Gastroesophageal sphincter (tissue), 4 donors: ENCODE measurements at regions not wholly inside any gene's neighbourhood (a gene's known extent, or its start where the extent isn't known, plus 50 kb on each side); places are given as distances from the start of the nearest gene placed in this dataset.

Source experiments
- ATAC-seq: fragments of 150-250 bp; one replicate; pipeline ENCODE4 v1.9.1; 2016; ENCODE audit warnings: mild to moderate bottlenecking, moderate library complexity
- H3K27ac ChIP-seq, 4 donors: fragments of 200-600 bp; sonication (generic) in 3 of 4; 1 replicate in 3 of 4; 2 replicates in 1 of 4; pipeline ENCODE4 v1.5.1; 2016 to 2019
- H3K27me3 ChIP-seq: fragments of 200-600 bp; sonication (generic); one replicate; pipeline ENCODE4 v1.5.1; 2019
- H3K36me3 ChIP-seq, 2 donors: fragments of 200-600 bp; sonication (generic); one replicate each; pipeline ENCODE4 v1.5.1; 2019; ENCODE audit warnings: control low read depth in 1 of 2
- H3K4me1 ChIP-seq, 3 donors: fragments of 200-600 bp; sonication (generic); 1 replicate in 2 of 3; 2 replicates in 1 of 3; pipeline ENCODE4 v1.5.1; 2016 to 2019; ENCODE audit warnings: control low read depth in 2 of 3
- H3K4me3 ChIP-seq, 2 donors: fragments of 200-600 bp; sonication (generic); one replicate each; pipeline ENCODE4 v1.5.1; 2019; ENCODE audit warnings: mild to moderate bottlenecking in 1 of 2, moderate library complexity in 1 of 2
- H3K9me3 ChIP-seq, 3 donors: fragments of 200-600 bp; sonication (generic); one replicate each; pipeline ENCODE4 v1.5.1; 2017 to 2019; ENCODE audit warnings: control low read depth in 2 of 3
- CTCF ChIP-seq, 4 experiments: fragments of 200-600 bp in 2 of 4; fragments of 450-650 bp in 2 of 4; sonication (generic) in 1 of 4; IDR thresholded peaks; one replicate each; pipeline ENCODE4 v1.5.1; 2017 to 2019; ENCODE audit warnings: antibody characterized with exemption in 4 of 4, mild to moderate bottlenecking in 2 of 4, moderate library complexity in 2 of 4
- EP300 ChIP-seq: sonication (generic); formaldehyde crosslinking; IDR thresholded peaks from one replicate; pipeline ENCODE4 v1.6.1; 2017; ENCODE audit warnings: antibody characterized with exemption, mild to moderate bottlenecking
- POLR2A ChIP-seq, 2 donors: fragments of 450-650 bp; IDR thresholded peaks; one replicate each; pipeline ENCODE4 v1.6.1; 2017; ENCODE audit warnings: antibody characterized with exemption in 2 of 2, mild to moderate bottlenecking in 2 of 2, moderate library complexity in 1 of 2
- POLR2AphosphoS5 ChIP-seq: sonication (generic); formaldehyde crosslinking; IDR thresholded peaks from one replicate; pipeline ENCODE4 v1.6.1; 2017; ENCODE audit warnings: antibody characterized with exemption
- WGBS, 2 donors: methylation state at CpG; one replicate each; pipeline ENCODE4 v1.1.5; 2018; ENCODE audit warnings: low coverage in 1 of 2; 5-methylcytosine and 5-hydroxymethylcytosine counted together

DNA sequence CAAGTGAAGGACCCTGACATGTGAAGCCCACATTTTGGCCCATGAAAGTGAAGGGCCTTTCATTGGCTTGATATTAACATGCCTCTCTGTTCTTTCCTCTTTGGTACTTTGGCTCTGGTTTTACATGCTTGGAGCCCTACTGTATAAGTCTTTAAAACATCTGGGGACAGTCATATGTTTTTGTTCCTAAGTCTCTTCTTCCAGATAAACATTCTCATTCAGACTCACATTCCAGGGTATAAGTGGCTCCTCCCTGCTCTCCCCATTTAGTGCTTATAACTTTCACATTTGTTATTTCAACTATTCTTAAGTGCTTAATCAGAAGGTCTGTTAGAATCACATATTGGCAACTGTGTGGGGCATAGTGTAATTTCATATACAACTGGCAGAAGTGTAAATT, 1932.2 kb upstream of the CELF4 start:
- TF ChIP-seq POLR2AphosphoS5 (no peak), POLR2A (IDR thresholded peaks at IDR 0.05) (no peak), EP300 (no peak), CTCF (IDR thresholded peaks at IDR 0.05) (no peak)
- Histone ChIP-seq H3K27ac (no peak overlapping the region), H3K27me3 (no peaks in the 10 kb centered on the region), H3K4me3 (no peak overlapping the region), H3K4me1 (no peaks in the 10 kb centered on the region), H3K36me3 (no peaks in the 10 kb centered on the region), H3K9me3 (no peaks in the 10 kb centered on the region)
- ATAC-seq: no peak

GRCh38 chr18:39496986-39497385, 1931.4 kb upstream of the CELF4 start:
- 75% methylated on average over 4 of the region's 4 CpGs for WGBS, 2 donors
- no peaks in the 10 kb centered on the region for H3K4me1 ChIP-seq
- no peaks in the 10 kb centered on the region for H3K36me3 ChIP-seq
- no peaks in the 10 kb centered on the region for H3K9me3 ChIP-seq
- no peak for ATAC-seq
- no peak overlapping the region for H3K27ac ChIP-seq
- TF ChIP-seq EP300 (no peak), POLR2AphosphoS5 (no peak), POLR2A (IDR thresholded peaks at IDR 0.05) (no peak), CTCF (IDR thresholded peaks at IDR 0.05) (no peak)
- no peaks in the 10 kb centered on the region for H3K27me3 ChIP-seq
- no peak overlapping the region for H3K4me3 ChIP-seq

GRCh38 chr18:39494211-39494896, 1928.8 kb upstream of the CELF4 start:
- WGBS, 2 donors: 89 to 93% methylated on average over 2 to 3 of the region's 3 CpGs
- no peaks in the 10 kb centered on the region for H3K36me3 ChIP-seq

GRCh38 chr18:39491408-39491807, 1925.8 kb upstream of the CELF4 start:
- no peak for ATAC-seq
- 76% methylated on average over 2 of the region's 2 CpGs; no CpG with 5 or more reads in 1 of the 2 donors for WGBS, 2 donors
- TF ChIP-seq POLR2AphosphoS5 (no peak), CTCF (IDR thresholded peaks at IDR 0.05) (no peak), EP300 (no peak), POLR2A (IDR thresholded peaks at IDR 0.05) (no peak)
- H3K4me1 ChIP-seq: no peaks in the 10 kb centered on the region
- no peak overlapping the region for H3K4me3 ChIP-seq
- H3K36me3 ChIP-seq: no peaks in the 10 kb centered on the region
- no peaks in the 10 kb centered on the region for H3K9me3 ChIP-seq
- no peaks in the 10 kb centered on the region for H3K27me3 ChIP-seq
- H3K27ac ChIP-seq: no peak overlapping the region

More at GRCh38 chr18:39494211-39494896, 1928.8 kb upstream of the CELF4 start:
- TF ChIP-seq POLR2A (IDR thresholded peaks at IDR 0.05) (no peak), EP300 (no peak), POLR2AphosphoS5 (no peak), CTCF (IDR thresholded peaks at IDR 0.05) (no peak)
- no peak overlapping the region for H3K4me3 ChIP-seq
- H3K9me3 ChIP-seq: no peaks in the 10 kb centered on the region
- H3K4me1 ChIP-seq: no peaks in the 10 kb centered on the region
- ATAC-seq: no peak
- H3K27ac ChIP-seq: no peak overlapping the region
- H3K27me3 ChIP-seq: no peaks in the 10 kb centered on the region

- H3K4me3 ChIP-seq: no peak overlapping the region
- no peaks in the 10 kb centered on the region for H3K36me3 ChIP-seq
- no peak for ATAC-seq
- no peaks in the 10 kb centered on the region for H3K27me3 ChIP-seq
- H3K27ac ChIP-seq: no peak overlapping the region
- WGBS, 2 donors: 43 to 63% methylated on average over 1 of the region's 1 CpG
- H3K4me1 ChIP-seq: no peaks in the 10 kb centered on the region
- H3K9me3 ChIP-seq: no peaks in the 10 kb centered on the region
- TF ChIP-seq POLR2AphosphoS5: no peak
- TF ChIP-seq CTCF (IDR thresholded peaks at IDR 0.05): no peak
- no peak for TF ChIP-seq POLR2A (IDR thresholded peaks at IDR 0.05)
- no peak for TF ChIP-seq EP300
Measured at GRCh38 chr18:39489431-39489830, 1923.8 kb upstream of the CELF4 start.
